ENCODE measurements at regions not wholly inside any gene's neighbourhood (a gene's known extent, or its start where the extent isn't known, plus 50 kb on each side); places are given as distances from the start of the nearest gene placed in this dataset.

DNA sequence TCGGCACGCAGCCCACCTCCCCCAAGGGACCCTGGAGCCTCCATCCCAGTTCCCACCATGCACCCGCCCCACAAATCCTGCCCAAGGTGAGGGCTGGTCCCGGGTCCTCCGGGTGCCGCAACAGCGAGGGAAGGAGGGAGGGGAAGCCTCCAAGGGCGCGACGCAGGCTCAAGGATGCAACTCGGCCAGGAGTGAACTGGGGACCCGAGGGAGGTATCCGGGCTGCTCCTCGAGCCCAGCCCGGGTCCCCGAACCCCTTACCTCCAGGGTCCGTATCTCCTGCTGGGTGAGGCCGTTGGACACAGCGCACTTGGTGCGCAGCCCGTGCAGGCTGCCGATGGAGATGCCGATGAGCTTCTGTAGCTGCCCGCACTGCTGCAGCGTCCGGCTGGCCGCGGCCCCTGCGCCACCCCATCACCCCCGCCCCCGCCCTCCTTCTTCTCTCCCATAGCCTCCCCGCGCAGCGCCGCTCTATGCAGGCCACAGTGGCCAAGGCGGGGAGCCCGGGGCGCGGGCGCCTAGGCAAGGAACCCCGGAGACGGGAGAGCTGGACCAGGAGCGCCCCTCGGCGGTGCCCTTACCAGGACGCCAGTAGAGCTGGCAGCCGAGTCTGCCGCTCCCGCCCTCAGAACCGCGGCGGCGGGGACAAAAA is 124.1 kb downstream of the ANKRD30BL start:
- TF ChIP-seq, protein P1, sequence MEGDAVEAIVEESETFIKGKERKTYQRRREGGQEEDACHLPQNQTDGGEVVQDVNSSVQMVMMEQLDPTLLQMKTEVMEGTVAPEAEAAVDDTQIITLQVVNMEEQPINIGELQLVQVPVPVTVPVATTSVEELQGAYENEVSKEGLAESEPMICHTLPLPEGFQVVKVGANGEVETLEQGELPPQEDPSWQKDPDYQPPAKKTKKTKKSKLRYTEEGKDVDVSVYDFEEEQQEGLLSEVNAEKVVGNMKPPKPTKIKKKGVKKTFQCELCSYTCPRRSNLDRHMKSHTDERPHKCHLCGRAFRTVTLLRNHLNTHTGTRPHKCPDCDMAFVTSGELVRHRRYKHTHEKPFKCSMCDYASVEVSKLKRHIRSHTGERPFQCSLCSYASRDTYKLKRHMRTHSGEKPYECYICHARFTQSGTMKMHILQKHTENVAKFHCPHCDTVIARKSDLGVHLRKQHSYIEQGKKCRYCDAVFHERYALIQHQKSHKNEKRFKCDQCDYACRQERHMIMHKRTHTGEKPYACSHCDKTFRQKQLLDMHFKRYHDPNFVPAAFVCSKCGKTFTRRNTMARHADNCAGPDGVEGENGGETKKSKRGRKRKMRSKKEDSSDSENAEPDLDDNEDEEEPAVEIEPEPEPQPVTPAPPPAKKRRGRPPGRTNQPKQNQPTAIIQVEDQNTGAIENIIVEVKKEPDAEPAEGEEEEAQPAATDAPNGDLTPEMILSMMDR (IDR thresholded peaks at IDR 0.05), result no peak
- TF ChIP-seq EZH2 (IDR thresholded peaks at IDR 0.05; ENCODE audit: borderline replicate concordance, insufficient read depth, low read depth, low read length, poor library complexity, severe bottlenecking), result no peak
